ENCODE measurements at regions not wholly inside any gene's neighbourhood (a gene's known extent, or its start where the extent isn't known, plus 50 kb on each side); places are given as distances from the start of the nearest gene placed in this dataset.

GRCh38 chr1:194387531-194387930 lies 1201.1 kb upstream of the B3GALT2 start:
- TF ChIP-seq, protein P1, sequence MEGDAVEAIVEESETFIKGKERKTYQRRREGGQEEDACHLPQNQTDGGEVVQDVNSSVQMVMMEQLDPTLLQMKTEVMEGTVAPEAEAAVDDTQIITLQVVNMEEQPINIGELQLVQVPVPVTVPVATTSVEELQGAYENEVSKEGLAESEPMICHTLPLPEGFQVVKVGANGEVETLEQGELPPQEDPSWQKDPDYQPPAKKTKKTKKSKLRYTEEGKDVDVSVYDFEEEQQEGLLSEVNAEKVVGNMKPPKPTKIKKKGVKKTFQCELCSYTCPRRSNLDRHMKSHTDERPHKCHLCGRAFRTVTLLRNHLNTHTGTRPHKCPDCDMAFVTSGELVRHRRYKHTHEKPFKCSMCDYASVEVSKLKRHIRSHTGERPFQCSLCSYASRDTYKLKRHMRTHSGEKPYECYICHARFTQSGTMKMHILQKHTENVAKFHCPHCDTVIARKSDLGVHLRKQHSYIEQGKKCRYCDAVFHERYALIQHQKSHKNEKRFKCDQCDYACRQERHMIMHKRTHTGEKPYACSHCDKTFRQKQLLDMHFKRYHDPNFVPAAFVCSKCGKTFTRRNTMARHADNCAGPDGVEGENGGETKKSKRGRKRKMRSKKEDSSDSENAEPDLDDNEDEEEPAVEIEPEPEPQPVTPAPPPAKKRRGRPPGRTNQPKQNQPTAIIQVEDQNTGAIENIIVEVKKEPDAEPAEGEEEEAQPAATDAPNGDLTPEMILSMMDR (IDR thresholded peaks at IDR 0.05; ENCODE audit: insufficient read depth, low read length) = no peak
- TF ChIP-seq GABPA (IDR thresholded peaks at IDR 0.05; ENCODE audit: low read depth) = no peak
- no peak for TF ChIP-seq POLR2AphosphoS5 (IDR thresholded peaks at IDR 0.05; ENCODE audit: low read depth)
- TF ChIP-seq REST (IDR thresholded peaks at IDR 0.05; ENCODE audit: insufficient replicate concordance, low read depth) = no peak

Measured in HL-60 (cell line).